GM08714 (cell line): ENCODE measurements at regions not wholly inside any gene's neighbourhood (a gene's known extent, or its start where the extent isn't known, plus 50 kb on each side); places are given as distances from the start of the nearest gene placed in this dataset.

Experiments used
- H3K4me3 ChIP-seq: fragments of 200-500 bp; sonication (Bioruptor generic); 2 replicates; pipeline ENCODE4 v1.5.1; 2014; ENCODE audit warnings: mild to moderate bottlenecking, low read length, inconsistent platforms
- ZNF274 ChIP-seq: IDR thresholded peaks from 2 replicates; pipeline ENCODE4 v1.6.1; 2012; ENCODE audit warnings: mild to moderate bottlenecking, low read depth, low read length

DNA sequence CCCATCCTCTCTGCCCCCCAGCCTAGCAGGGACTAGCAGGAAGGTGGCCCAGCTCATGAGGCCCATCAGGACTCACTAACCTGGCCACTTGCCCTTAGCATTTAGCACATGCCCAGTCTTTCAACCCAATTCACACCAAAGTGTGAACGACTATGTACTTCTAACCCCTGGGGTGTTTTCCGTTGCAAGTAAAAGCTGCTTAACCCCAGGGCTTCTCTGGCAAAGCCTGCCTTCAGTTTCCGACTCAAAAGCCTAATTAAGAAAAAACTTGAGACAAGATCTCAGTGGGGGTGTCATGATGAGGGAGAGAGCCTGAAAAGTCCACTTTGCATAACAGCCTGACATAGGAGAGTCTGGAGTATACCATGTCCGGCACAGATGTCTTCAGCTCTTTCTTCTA, 347.8 kb downstream of the MN1 start:
- TF ChIP-seq ZNF274 = no peak
- H3K4me3 ChIP-seq = no peak overlapping the region

DNA sequence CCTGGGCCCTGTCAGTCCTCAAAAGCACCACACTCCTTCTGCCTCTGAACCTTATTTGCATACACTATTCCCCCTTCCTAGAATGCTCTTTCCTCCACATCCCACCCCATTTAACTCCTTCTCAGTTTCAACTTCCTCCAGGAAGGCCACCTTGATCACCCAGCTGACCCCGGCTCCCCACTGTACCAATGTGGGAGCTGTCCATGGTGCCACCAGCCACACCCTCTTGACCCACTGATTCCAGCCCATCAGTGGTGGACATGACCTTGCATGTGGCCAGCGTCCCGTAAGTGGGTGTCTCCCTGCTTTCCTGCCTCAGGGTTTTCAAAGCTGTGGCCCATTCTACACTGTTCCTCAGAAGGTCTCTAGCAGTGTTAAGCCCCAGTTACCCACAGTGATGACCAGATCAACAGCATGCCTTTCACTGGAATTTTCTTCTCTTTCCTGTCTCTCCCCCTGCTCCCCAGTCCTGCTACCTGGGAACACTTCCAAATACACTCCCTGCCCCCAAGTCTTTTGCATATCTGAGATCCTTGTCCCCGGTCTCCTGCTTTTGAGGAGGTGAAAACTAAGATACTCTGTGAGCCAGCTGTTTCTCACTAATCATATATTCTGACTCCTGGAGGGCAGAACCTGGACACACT, 346.6 kb downstream of the MN1 start:
- no peak overlapping the region for H3K4me3 ChIP-seq
- TF ChIP-seq ZNF274 = no peak

- no peak overlapping the region for H3K4me3 ChIP-seq
- no peak for TF ChIP-seq ZNF274
Measured at GRCh38 chr22:27455526-27455925, 346.0 kb downstream of the MN1 start.

DNA sequence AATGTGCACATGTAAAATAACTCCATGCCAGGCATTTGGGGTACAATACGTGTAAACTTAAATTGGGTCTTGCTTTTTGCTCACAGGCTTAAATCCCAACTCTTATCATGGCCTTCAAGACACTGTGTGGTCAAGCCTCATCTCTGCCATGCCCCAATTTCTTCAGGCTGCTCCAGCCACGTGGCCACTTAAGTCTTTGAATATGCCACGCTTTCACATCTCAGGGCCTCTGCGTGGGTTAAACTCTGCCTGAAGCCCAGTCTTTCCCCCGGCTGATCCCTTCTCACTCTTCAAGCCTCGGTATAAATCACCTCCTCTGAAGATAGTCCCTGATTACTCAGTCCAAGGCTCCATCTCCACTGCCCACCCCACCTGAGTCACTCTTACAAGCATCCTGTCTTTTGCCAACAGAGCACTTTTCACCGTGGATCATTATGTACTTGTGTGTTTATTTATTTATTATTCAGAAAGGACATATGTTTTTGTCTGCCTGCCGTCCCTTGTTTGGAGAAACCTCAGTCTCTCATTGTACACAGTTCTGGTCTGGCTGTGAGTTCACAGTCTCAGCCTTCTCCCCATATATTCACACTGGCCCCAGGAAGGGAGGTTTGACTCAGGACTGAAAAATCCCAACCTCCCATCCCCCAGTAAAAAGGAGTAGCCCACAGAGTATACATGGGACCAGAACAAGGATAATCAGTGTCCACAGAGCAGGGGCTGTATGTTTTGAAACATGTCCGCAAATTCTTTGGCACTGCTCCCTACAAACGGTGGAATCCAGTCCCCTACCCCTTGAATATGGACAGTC, 344.7 kb downstream of the MN1 start:
- no peak for TF ChIP-seq ZNF274
- H3K4me3 ChIP-seq = no peak overlapping the region

DNA sequence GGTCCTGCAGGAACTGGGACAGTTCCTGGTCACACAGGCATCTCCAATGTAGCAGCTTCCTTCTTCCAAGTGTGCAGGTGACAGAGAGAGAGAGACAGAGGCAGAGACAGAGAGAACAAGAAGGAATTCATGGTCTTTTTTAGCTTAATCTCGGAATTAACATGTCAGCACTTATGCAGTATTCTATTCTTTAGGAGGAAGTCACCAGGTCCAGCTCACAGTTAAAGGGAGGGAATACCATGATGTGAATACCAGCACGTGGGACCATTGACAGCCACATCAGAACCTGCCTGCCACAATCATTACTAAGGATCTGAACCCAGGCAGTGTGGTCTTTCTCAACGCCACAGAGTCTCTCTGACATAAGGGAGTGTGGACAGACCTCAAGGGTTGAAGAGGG, 341.6 kb downstream of the MN1 start:
- TF ChIP-seq ZNF274 = no peak
- H3K4me3 ChIP-seq = no peak overlapping the region

GRCh38 chr22:27460591-27461347, 340.8 kb downstream of the MN1 start:
- no peak overlapping the region for H3K4me3 ChIP-seq
- no peak for TF ChIP-seq ZNF274

- no peak overlapping the region for H3K4me3 ChIP-seq
- no peak for TF ChIP-seq ZNF274
Measured at GRCh38 chr22:27461470-27461869, 340.1 kb downstream of the MN1 start.

DNA sequence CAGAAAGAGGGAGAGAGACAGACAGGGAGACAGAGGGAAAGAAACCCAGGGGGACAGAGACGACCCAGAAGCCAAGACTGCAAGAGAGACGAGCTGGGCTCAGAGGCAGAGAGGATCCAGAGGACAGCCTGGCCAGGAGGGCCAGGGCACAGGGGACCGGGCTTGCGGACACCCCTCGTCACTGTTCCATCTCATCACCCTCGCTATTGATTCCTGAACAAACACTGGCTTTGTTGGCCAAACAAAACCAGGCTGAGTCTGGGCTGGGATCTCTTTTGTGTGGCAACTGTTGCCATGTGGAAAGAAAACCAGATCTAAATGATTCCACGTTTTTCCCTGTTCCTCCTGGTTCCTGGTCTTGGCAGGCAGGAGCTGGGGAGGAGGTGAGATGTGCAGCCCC, 339.4 kb downstream of the MN1 start:
- TF ChIP-seq ZNF274 = no peak
- no peak overlapping the region for H3K4me3 ChIP-seq

DNA sequence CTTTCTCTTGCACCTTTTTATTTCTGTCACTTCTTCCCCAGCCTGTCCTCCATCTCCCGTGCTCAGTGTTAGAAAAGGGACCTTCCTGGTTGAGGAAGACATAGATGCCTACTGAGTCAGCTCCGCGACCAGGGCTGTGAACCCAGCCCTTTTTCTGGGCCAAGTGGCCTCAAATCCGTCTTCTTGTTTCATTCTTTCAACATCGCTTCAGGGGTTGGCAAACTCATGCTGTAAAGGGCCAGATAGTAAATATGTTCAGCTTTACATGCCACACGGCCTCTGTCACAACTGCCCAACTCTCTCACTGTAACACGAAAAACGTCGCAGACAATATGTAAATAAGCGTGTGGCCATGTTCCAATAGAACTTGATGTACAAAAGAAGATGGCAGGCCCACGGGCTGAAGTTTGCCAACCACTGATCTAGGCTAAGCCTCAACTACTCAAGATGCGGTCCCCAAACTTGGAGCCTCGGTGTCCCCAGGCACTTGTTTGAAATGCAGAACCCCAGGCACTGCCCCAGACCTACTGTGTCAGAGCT, 338.4 kb downstream of the MN1 start:
- no peak for TF ChIP-seq ZNF274

DNA sequence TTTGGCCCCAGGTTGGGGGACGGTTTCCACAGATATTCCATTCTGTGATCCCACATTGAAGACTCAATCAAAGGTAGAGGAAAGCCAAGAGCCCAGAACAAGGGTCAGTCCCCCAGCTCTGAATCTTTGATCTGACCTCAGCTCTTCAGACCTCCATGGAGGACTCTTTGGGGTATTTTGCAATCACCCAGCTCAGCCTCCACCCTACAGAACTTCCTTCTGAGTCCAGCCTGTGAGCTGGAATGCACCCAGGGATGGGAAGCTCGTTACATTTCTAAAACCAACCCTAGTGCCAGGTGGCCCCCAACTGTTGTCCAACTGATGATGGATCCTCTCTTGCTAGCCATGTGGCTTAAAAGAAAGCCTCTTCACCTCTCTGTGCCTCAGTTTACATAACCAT, 335.3 kb downstream of the MN1 start:
- H3K4me3 ChIP-seq = no peak overlapping the region
- no peak for TF ChIP-seq ZNF274

More for the DNA sequence above, 338.4 kb downstream of the MN1 start:
- no peak overlapping the region for H3K4me3 ChIP-seq

DNA sequence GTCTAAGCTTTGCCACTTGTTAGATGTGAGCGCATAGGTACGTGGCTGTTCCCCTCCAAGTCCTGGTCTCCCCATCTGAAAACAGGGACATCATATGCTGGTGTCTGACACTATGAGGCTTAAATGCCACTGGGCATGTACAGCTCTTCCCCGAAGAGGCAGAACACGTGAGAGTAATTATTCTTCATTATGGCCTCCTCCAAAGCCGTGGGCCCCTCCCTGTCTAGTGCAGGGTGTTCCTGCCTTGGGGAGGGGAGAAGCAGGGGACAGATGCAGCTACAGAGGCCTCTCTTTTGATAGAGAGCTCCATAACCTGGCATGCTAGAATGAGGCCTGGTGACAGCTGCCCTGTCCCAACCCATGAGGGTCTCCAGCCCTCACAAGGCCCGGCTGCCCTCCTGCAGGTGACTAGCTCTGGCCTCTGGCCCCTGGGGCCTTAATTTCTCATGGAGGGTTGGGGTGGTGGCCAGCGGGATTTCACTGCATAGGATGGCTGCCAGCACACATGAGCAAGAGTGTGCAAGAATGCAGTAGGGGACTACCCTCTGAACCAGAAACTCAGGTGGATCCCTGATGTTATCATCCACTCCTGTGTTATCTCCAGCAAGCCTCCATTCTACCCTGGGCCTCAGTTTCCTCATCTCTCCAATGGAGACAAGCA, 334.6 kb downstream of the MN1 start:
- no peak overlapping the region for H3K4me3 ChIP-seq
- no peak for TF ChIP-seq ZNF274

- H3K4me3 ChIP-seq = no peak overlapping the region
- no peak for TF ChIP-seq ZNF274
Measured at GRCh38 chr22:27467711-27468110, 333.8 kb downstream of the MN1 start.

DNA sequence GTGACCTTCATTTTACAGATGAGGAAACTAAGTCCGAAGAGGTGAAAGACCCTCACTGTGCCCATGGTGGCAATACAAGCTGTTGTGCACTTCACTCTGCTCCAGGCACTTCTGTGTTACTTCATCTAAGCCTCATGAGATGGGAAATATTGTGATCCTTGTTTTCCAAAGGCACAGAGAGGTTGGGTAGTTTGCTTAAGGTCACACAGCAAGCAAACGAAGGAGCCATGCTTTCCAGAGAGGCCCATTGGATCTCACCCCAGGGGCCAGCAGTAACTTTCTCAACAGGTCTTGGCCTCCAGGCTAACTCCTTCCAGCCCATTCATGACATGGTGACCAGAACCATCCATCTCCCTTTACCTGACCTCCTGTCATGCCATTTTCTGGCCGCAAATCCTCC, 332.8 kb downstream of the MN1 start:
- no peak overlapping the region for H3K4me3 ChIP-seq
- TF ChIP-seq ZNF274 = no peak

DNA sequence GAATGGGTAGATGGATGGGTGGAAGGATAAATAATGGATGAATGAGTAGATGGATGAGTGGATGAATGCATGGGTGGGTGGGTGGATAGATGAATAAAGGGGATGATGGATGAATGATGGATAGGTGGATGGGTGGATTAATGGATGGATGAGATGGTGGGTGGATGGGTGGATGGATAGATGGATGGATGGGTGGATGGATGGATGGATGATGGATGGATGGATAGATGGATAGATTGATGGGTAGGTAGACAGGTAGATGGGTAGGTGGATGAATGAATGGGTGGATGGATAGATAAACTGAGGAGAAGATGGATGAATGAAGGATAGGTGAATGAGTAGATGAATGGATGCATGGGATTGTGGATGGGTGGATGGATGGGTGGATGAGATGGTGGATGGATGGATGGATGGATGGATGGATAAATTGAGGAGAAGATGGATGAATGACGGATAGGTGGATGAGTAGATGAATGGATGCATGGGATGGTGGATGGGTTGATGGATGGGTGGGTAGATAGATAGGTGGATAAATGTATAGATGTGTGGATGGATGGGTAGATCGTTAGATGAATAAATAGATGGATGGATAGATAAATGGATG, 331.3 kb downstream of the MN1 start:
- no peak for TF ChIP-seq ZNF274

More for the DNA sequence above, 331.3 kb downstream of the MN1 start:
- no peak overlapping the region for H3K4me3 ChIP-seq
